GM12892 (cell line): ENCODE measurements at regions not wholly inside any gene's neighbourhood (a gene's known extent, or its start where the extent isn't known, plus 50 kb on each side); places are given as distances from the start of the nearest gene placed in this dataset.

Experiments used
- POLR2A ChIP-seq: IDR thresholded peaks from 2 replicates; pipeline ENCODE4 v1.6.1; 2011; ENCODE audit warnings: low read depth, low read length, control low read depth
- TAF1 ChIP-seq: IDR thresholded peaks from 2 replicates; pipeline ENCODE4 v1.6.1; 2011; ENCODE audit warnings: low read depth, mild to moderate bottlenecking, control low read depth, low read length, borderline replicate concordance

GRCh38 chr15:66844747-66845145 is 142.7 kb downstream of the SMAD6 start:
- TF ChIP-seq TAF1 (no peak), POLR2A (no peak)
